ENCODE measurements at regions not wholly inside any gene's neighbourhood (a gene's known extent, or its start where the extent isn't known, plus 50 kb on each side); places are given as distances from the start of the nearest gene placed in this dataset.

DNA sequence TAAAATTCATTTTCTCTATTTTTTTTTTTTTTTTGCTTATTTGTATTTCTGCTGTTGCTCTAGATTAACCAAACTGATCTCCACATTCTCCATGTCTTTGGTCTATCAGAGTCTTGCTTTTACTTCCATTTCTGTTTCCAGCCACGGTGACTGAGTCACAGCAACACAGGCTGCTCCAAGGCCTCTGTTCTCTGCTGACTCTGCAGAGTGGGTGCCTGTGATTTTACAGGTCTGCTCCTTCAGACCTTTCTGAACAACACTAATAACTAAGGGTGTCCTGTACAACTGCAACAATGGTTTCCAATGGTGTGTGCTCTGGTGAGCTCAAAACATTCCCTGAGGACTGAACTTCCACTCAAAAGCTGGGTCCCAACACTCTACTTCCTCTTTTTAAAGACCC is 102.3 kb upstream of the BMP2 start:
- Histone ChIP-seq H3K4me3 (no peak overlapping the region), H3K27me3 (no peaks in the 10 kb centered on the region), H3K27ac (peak overlapping the region; percentile 77), H3K9me3 (ENCODE audit: low read depth) (no peaks in the 10 kb centered on the region), H3K4me1 (ENCODE audit: low read depth) (peaks cover 21% of the 10 kb centered on the region), H3K36me3 (no peaks in the 10 kb centered on the region)
- DNase-seq (ENCODE audit: low read depth in 1 of 2, low spot score in 1 of 2), result no peak
- TF ChIP-seq, protein P1, sequence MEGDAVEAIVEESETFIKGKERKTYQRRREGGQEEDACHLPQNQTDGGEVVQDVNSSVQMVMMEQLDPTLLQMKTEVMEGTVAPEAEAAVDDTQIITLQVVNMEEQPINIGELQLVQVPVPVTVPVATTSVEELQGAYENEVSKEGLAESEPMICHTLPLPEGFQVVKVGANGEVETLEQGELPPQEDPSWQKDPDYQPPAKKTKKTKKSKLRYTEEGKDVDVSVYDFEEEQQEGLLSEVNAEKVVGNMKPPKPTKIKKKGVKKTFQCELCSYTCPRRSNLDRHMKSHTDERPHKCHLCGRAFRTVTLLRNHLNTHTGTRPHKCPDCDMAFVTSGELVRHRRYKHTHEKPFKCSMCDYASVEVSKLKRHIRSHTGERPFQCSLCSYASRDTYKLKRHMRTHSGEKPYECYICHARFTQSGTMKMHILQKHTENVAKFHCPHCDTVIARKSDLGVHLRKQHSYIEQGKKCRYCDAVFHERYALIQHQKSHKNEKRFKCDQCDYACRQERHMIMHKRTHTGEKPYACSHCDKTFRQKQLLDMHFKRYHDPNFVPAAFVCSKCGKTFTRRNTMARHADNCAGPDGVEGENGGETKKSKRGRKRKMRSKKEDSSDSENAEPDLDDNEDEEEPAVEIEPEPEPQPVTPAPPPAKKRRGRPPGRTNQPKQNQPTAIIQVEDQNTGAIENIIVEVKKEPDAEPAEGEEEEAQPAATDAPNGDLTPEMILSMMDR (IDR thresholded peaks at IDR 0.05; ENCODE audit: low read depth, low read length), result no peak

DNA sequence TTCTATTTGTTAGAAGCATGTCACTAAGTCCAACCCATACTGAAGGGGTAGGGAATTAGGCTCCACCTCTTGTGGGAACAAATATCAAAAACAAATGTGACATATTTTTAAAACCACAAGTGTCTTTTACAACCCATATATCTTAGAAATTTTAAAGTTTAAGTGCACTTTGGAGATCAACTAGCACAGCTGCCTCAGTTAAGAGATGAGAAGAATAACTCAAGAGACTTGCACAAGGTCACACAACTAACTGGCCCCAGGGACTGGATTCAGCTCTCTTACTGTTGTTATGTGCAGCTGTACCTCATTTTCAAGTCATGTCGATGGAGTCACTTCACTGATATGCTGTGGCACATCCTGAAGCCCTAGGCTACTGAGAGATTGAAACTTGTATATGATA is 102.9 kb upstream of the BMP2 start:
- H3K27me3 ChIP-seq, result no peaks in the 10 kb centered on the region
- no peak overlapping the region for H3K4me3 ChIP-seq
- peaks cover 26% of the 10 kb centered on the region for H3K4me1 ChIP-seq (ENCODE audit: low read depth)
- TF ChIP-seq, protein P1 (IDR thresholded peaks at IDR 0.05; ENCODE audit: low read depth, low read length), result no peak
- H3K27ac ChIP-seq, result no peak overlapping the region
- no peaks in the 10 kb centered on the region for H3K36me3 ChIP-seq
- H3K9me3 ChIP-seq (ENCODE audit: low read depth), result no peaks in the 10 kb centered on the region
- no peak for DNase-seq (ENCODE audit: low read depth in 1 of 2, low spot score in 1 of 2)

DNA sequence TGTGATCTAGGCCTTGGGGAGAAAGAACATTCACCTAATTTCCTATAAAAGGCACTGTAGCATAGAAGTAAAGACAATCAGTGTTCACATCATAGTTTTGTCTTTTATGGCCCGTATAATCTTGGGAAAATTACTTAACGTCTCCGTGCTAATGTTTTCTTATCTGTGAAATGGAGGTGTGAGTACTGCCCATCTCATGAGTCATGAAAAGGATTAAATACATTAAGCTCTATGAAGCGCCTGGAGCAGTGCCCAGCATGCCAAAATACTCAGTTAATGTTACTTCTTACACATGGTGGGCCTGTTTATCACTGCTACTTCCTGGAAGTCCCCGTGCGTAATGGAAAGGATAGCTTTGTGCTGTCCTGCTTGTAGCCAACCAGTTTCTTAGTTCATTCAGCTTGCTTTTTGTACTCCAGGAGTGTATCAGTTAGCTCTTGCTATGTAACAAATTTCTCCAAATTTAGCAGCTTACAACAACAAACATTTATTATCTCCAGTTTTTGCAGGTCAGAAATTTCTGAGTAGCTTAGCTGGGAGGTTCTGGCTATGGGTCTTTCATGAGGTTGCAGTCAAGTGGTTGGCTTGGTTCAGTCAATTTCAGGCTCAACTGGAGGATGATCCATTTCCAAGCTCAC is 103.6 kb upstream of the BMP2 start:
- TF ChIP-seq, protein P1 (IDR thresholded peaks at IDR 0.05; ENCODE audit: low read depth, low read length), result no peak
- Histone ChIP-seq H3K4me1 (ENCODE audit: low read depth) (peaks cover 29% of the 10 kb centered on the region), H3K4me3 (no peak overlapping the region), H3K9me3 (ENCODE audit: low read depth) (no peaks in the 10 kb centered on the region), H3K27me3 (no peaks in the 10 kb centered on the region), H3K27ac (peak overlapping the region; percentile 69), H3K36me3 (no peaks in the 10 kb centered on the region)
- peak in 1 of 2 donors; percentile 51 for DNase-seq (ENCODE audit: low read depth in 1 of 2, low spot score in 1 of 2)

DNA sequence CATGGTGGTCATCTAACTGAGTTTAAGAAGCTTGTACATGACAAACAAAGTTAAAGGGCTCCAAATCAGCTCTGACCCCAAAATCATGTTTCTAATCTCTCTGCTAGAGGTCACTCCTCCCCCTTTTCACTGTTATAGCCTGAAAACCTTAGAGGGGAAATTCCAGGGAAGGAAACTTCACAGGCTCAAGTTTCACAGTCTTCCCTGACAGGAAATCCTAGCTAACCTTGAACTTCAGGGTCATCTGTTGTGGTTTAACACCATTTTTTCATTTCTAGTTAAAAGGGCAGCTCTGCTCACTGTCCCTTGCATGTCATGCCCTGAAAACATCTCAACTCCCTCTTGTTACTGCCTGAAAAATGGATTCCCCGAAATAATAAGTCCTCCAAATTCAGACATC is 104.4 kb upstream of the BMP2 start:
- Histone ChIP-seq H3K4me1 (ENCODE audit: low read depth) (peaks cover 29% of the 10 kb centered on the region), H3K27ac (peak overlapping the region; percentile 69)
- DNase-seq (ENCODE audit: low read depth in 1 of 2, low spot score in 1 of 2), result no peak

DNA sequence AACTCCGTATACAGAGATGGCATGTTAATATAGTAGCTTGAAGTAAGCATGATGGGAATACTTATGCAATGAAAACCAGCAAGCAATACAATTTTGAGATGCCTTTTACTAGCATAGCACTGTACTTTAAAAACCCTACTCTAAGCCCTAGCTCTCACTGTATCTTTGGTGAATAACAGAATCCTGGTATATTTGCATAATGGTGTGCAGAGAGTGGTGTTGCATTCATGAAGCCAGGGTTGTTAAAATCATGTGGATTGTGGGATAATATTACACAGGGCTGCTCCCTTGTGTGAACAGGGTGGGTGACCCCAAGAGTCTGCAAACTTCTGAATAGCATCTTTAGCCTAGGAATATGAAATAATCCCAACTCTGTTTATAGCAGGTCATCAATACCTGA is 105.2 kb upstream of the BMP2 start:
- H3K9me3 ChIP-seq (ENCODE audit: low read depth), result no peaks in the 10 kb centered on the region
- no peaks in the 10 kb centered on the region for H3K27me3 ChIP-seq
- no peak for DNase-seq (ENCODE audit: low read depth in 1 of 2, low spot score in 1 of 2)
- TF ChIP-seq, protein P1 (IDR thresholded peaks at IDR 0.05; ENCODE audit: low read depth, low read length), result no peak
- no peak overlapping the region for H3K27ac ChIP-seq
- H3K4me3 ChIP-seq, result no peak overlapping the region
- H3K36me3 ChIP-seq, result no peaks in the 10 kb centered on the region
- H3K4me1 ChIP-seq (ENCODE audit: low read depth), result peaks cover 29% of the 10 kb centered on the region

More for the DNA sequence above, 104.4 kb upstream of the BMP2 start:
- Histone ChIP-seq H3K36me3 (no peaks in the 10 kb centered on the region), H3K27me3 (no peaks in the 10 kb centered on the region), H3K9me3 (ENCODE audit: low read depth) (no peaks in the 10 kb centered on the region), H3K4me3 (no peak overlapping the region)
- TF ChIP-seq, protein P1 (IDR thresholded peaks at IDR 0.05; ENCODE audit: low read depth, low read length), result no peak

All from cardiac muscle cell (in vitro differentiated cells and primary cell).